DMS79 treated with DMSO at 0.1 percent for 48 hours (cell line): ENCODE measurements at regions not wholly inside any gene's neighbourhood (a gene's known extent, or its start where the extent isn't known, plus 50 kb on each side); places are given as distances from the start of the nearest gene placed in this dataset.

Experiments used
- DNase-seq: peaks from one replicate; lab custom pipeline; 2025; lab: John Stamatoyannopoulos, UW

DNA sequence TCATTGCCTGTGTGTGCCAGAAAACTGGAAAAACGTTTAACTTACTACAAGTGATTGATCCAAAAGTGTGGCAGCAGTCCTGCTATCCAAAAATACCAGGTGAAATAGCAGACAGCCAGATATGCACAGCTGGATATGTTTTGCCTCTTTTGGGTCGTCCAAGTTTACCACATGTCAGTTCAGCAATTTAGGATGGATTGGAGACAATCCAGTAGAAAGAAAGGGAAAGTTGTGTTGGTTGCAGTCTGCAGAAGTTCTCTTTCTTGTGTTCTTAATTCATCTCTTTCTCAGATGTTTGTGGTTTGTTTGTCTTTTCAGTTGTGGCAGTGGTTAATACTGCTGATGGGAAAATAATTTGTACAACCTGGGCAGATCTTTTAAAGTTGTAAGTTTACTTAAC, 645.0 kb downstream of the PTPRC start:
- no peak for DNase-seq

GRCh38 chr1:199287206-199287605, 648.4 kb downstream of the PTPRC start:
- DNase-seq: no peak

DNA sequence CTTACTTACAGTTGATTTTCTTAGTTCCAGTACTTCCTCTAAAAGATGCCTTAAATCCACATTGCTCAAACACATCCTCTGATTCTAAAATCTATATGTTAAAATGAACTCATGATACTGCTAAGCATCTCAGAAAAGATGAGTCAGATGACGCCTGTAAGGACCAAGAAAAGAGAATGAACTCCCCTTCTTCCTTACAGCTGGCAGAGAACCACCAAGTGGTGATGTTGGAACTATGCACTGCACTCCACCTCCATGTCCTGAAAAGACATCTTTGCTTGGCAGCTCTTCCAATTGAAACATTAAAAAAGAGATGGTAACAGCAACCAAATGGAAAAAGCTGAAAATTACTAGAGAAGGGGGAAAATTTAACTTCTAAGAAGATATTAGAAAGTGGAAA, 648.8 kb downstream of the PTPRC start:
- DNase-seq: no peak

GRCh38 chr1:199290186-199290585, 651.3 kb downstream of the PTPRC start:
- DNase-seq: no peak

DNA sequence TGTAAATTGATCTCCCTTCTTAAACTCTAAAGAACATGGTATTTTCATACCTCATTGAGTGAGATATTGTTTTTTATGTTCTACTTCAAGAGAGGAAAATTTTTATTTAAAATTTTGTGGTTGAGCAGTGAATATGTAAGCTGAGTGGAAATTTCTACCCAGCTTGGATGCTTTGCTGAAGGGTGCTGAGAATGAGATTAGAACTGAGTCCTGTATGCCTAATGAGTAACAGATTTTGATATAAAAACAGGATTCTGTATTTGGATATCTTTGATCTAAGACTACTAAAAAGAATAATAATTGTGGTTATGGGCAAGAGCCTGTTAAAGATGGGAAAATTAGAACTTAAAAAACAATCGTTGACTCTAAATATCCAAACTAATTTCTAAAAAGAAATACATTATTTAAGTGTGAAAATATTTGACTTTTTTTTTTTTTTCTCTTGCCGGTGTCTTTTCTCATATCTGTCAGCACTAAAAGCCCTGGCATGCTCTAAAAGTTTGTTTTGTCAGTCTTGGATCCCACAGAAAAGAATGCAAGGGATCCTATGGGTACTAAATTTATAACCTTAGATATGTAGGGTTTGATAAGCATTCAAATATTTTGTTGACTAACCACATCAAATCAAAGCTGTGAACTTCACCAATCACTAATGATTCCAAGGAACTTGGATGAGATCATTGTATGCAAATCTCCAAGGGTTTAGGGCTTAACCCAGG, 652.3 kb downstream of the PTPRC start:
- no peak for DNase-seq

DNA sequence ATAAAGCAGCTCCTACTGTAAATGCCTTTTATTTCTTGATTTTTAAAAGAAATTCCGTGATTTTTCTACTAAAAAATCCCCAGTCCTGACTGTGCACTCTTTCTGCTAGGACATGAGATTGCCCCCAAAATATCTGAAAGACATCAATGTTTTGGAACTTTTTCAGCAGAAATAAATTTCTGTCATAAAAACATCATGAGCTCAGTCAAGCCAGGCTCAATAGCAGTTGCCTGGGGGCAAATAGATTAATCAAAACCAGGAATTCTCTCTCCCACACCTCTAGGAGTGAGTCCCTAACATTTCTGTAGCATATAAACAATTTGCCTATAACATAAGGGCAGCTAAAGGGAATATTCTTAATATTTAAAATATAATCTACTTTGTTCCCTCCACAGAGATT, 654.1 kb downstream of the PTPRC start:
- no peak for DNase-seq

- no peak for DNase-seq
Measured at GRCh38 chr1:199295107-199295506, 656.3 kb downstream of the PTPRC start.

DNA sequence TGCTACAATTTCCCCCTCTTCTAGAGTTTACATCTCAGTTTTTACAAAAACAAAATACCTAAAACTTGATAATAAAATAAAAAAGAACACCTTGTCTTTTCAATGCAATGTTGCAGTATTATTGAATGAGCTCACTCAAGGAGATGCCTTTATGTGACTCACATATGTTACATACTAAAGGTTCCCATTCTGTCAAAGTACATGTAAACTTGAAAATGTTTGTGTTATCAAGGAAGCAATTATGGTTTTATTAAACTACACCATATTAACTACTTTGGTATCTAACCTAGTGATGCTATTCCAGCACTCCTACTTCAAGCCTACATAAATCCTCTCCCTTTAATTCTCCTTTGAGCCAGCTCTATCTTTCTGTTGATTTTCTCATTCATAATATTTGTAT, 658.3 kb downstream of the PTPRC start:
- DNase-seq: no peak

GRCh38 chr1:199297887-199298286, 659.0 kb downstream of the PTPRC start:
- no peak for DNase-seq

DNA sequence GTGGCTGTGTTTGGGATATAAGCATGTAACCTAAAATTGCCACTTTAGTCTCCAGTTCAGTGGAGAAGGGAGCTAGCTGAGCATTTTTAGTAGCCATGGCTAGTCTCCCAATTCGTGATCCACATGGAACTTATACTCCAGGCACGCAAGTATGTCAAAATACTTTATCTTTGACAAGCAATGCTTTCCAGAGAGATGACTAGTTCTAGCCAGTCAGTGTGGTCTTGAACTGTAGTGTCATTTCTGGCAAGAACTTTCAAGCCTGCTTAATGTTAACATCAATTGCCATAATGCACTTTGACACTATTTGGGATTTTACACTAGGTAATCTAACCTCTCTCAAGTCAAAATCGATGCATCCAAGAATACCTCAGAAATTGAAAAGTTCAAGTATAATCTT, 660.0 kb downstream of the PTPRC start:
- no peak for DNase-seq

DNA sequence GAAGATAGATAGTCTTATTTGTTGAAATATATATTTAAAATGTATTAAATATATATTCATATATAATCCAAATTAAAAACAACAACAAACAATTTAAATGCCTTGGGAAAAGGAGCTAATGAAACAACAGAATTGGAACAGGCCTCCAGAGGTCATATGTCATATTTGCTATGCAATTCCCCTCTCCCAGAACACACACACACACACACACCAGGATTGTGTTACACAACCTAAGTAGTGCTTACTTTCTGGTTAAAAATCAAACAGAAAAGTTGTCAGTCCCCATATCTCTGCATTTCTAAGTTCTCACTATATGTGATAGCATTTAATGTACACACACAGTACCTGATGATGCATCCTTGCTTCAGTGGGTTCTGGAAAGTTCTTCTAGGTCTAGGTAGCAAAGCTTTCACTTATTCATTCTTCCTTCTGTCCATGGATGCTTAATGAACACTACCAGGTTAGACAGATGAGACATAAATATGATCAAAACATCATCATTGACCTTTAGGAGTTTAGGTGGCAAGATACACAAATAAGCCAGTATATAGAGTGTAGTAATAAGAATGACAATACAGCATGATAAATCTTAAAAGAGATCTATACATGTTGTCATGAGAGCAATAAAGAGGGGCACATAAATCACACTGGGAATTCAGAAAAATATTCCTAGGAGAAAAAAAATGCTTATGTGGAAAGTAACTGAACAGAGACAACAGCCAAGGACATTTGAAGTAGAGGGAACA, 662.8 kb downstream of the PTPRC start:
- DNase-seq: no peak

DNA sequence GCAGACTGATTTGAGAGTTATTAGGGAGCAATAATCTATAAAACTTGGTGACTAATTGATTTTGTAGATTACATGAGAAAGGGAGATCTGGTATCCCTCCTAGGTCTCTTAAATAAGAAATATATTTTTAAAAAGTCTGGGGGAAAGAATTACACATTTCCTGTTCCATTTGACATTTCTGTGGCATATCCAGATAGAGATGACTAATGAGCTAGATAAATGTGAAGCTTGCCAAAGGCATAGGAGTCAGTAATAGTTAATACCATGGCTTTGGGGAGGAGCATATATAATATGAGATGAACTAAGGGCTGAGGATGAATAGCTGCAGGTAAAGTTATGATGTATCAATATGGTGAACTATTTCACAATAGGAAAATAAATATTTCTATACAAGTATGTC, 663.7 kb downstream of the PTPRC start:
- DNase-seq: no peak

DNA sequence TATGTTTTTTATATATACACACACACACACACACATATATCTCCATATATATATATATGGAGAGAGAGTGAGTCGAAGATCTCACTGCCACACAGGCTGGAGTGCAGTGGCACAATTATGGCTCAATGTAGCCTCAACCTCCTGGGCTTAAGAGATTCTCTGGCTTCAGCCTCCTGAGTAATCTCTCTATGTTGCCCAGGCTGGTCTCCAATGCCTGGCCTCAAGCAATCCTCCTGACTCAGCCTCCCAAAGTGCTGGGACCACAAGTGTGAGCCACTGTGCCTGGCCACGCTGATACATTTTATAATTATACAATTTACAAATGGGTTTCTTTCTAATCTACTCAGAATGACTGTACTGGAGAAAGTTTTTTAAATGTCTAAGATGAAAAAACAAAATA, 664.2 kb downstream of the PTPRC start:
- DNase-seq: no peak

- no peak for DNase-seq
Measured at GRCh38 chr1:199305053-199305452, 666.2 kb downstream of the PTPRC start.

GRCh38 chr1:199307496-199308264, 668.8 kb downstream of the PTPRC start:
- no peak for DNase-seq

DNA sequence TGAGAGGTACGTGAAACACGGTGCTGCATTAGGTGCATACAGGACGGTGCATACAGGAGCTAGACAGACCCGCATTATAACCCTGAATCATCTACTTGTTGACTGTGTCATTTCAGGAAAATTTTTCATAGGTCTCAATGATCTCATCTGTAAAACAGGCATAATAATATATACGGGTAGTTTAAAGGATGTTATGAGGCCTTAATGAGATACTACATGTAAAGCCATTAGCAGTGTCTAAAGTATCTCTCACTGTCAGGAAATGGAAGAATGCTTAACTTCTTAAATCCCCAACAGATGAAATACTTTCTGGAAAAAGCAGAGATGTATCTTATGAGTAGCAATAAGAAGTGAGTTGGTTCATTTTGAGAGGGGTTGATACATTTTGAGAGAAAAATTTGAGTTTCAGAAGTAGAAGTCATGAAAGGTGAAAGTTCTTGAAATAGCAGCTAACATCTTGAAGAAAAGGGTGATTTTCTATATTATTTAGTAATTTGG, 669.6 kb downstream of the PTPRC start:
- DNase-seq: no peak

- DNase-seq: no peak
Measured at GRCh38 chr1:199310708-199311107, 671.9 kb downstream of the PTPRC start.

- no peak for DNase-seq
Measured at GRCh38 chr1:199311478-199312262, 672.8 kb downstream of the PTPRC start.

GRCh38 chr1:199312626-199313025, 673.8 kb downstream of the PTPRC start:
- DNase-seq: no peak

DNA sequence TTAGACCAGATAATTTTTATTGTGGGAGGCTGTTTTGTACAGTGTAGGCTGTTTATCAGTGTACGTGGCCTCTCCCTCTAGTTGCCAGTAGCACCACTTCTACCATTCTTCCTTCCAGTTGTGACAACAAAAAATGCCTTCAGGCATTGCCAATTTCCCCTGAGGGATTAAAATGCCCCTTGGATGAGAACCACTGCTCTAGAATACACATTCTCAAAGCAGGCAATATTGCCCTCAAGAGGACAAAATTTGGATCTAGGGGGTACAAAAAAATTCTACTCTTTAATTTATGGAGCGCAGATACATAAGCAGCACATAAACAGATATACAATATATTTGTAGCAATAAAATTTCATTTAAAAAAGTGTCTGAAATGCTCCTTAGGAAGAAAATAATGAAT, 674.6 kb downstream of the PTPRC start:
- no peak for DNase-seq

DNA sequence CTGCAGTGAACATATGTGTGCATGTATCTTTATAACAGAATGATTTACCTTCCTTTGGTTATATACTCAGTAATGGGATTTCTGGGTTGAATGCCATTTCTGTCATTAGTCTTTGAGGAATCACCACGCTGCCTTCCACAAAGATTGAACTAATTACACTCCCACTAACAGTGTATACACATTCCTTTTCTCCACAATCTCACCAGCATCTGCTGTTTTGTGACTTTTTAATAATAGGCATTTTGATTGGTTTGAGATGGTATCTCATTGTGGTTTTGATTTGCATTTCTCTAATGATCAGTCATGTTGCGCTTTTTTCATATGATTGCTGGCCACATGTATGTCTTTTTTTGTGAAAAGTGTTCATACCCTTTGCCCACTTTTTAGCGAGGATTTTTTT, 680.5 kb downstream of the PTPRC start:
- DNase-seq: no peak

GRCh38 chr1:199322278-199322677, 683.4 kb downstream of the PTPRC start:
- DNase-seq: no peak
